Type B pancreatic cell (in vitro differentiated cells): ENCODE measurements at regions not wholly inside any gene's neighbourhood (a gene's known extent, or its start where the extent isn't known, plus 50 kb on each side); places are given as distances from the start of the nearest gene placed in this dataset.

Experiments used
- DNase-seq: peaks from one replicate; pipeline ENCODE4 v3.0.0; 2021; ENCODE audit warnings: mixed read lengths; ENCODE audit not compliant: unreplicated experiment; ENCODE audit errors: extremely low spot score
- H3K27ac Mint-ChIP-seq: 2 replicates; pipeline ENCODE4 v1.8.0; 2021; ENCODE audit warnings: mild to moderate bottlenecking, mixed read lengths
- H3K27me3 Mint-ChIP-seq: 2 replicates; pipeline ENCODE4 v1.8.0; 2021; ENCODE audit warnings: mixed read lengths
- H3K36me3 Mint-ChIP-seq: 2 replicates; pipeline ENCODE4 v1.8.0; 2021; ENCODE audit warnings: mixed read lengths
- H3K4me1 Mint-ChIP-seq: one replicate; pipeline ENCODE4 v1.8.0; 2021; ENCODE audit warnings: mixed read lengths; ENCODE audit not compliant: unreplicated experiment
- H3K4me3 Mint-ChIP-seq: 2 replicates; pipeline ENCODE4 v1.8.0; 2021; ENCODE audit warnings: mild to moderate bottlenecking, mixed read lengths
- H3K9me3 Mint-ChIP-seq: 2 replicates; pipeline ENCODE4 v1.8.0; 2021; ENCODE audit warnings: mixed read lengths
- TF ChIP-seq, protein P1 (sequence below): fragments of 200-600 bp; sonication (generic); conservative IDR thresholded peaks from 2 replicates; pipeline ENCODE4 v1.5.0; 2021; ENCODE audit warnings: antibody characterized with exemption, mild to moderate bottlenecking

DNA sequence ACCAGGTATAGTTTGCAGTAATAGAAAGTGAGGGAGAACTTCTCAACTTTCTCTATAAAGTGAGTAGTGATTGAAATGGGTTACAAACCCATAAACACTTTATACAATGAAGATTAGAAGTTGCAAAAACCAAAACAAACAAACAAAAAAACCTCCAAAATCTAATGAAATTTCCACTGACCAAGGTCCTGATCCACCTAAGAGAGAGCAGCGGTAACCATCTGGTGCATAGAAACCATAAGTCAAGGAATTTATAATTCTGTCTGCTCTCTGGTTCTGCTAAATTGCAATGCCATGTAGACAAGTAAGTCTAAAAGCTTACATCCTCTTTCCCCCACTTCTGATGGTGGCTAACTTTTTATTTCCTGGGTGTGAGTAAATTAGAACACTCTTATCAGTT lies 463.4 kb downstream of the EFNB2 start:
- H3K4me1 Mint-ChIP-seq = peaks cover 4% of the 10 kb centered on the region
- no peaks in the 10 kb centered on the region for H3K27me3 Mint-ChIP-seq
- H3K27ac Mint-ChIP-seq = no peak overlapping the region
- H3K9me3 Mint-ChIP-seq = no peaks in the 10 kb centered on the region
- DNase-seq = no peak
- H3K36me3 Mint-ChIP-seq = no peaks in the 10 kb centered on the region
- TF ChIP-seq, protein P1, sequence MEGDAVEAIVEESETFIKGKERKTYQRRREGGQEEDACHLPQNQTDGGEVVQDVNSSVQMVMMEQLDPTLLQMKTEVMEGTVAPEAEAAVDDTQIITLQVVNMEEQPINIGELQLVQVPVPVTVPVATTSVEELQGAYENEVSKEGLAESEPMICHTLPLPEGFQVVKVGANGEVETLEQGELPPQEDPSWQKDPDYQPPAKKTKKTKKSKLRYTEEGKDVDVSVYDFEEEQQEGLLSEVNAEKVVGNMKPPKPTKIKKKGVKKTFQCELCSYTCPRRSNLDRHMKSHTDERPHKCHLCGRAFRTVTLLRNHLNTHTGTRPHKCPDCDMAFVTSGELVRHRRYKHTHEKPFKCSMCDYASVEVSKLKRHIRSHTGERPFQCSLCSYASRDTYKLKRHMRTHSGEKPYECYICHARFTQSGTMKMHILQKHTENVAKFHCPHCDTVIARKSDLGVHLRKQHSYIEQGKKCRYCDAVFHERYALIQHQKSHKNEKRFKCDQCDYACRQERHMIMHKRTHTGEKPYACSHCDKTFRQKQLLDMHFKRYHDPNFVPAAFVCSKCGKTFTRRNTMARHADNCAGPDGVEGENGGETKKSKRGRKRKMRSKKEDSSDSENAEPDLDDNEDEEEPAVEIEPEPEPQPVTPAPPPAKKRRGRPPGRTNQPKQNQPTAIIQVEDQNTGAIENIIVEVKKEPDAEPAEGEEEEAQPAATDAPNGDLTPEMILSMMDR = no peak
- H3K4me3 Mint-ChIP-seq = no peak overlapping the region

DNA sequence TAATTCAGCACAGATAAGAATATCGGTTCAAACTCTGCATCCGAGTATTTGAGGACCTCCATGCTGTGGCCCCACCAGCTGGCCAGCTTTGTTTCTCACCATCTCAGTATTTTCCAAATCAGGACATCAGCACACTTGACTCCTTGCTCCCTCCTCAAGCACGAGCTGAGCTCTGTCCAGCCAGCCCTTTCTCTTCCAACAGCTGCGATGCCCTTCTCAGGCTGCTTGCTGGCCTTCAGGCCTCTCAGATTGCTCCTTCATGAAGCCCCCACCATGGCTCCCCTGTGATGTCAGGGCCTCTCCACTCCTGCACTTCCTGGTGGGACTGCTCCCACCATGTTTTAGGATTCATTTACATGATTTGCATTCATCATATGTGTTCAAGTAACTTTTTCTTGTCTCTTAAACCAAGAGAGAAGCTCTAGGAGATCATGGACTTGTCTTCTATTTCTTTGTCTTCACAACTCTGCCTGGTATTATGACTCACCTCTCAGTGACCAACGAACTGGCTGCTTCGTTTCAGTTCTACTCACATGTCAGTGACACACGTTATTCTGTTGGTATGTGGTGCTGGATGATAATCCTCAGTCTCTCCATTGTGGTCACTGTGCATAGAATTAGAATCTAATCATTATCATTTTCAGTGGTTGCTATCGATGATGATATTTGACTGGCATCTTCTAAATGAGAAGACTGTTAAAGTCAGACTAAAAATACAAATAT lies 471.7 kb downstream of the EFNB2 start:
- Mint-ChIP-seq H3K4me3 (no peak overlapping the region), H3K36me3 (no peaks in the 10 kb centered on the region), H3K27me3 (no peaks in the 10 kb centered on the region), H3K9me3 (peaks cover 11% of the 10 kb centered on the region), H3K4me1 (no peaks in the 10 kb centered on the region), H3K27ac (no peak overlapping the region)
- TF ChIP-seq, protein P1 = no peak
- no peak for DNase-seq

DNA sequence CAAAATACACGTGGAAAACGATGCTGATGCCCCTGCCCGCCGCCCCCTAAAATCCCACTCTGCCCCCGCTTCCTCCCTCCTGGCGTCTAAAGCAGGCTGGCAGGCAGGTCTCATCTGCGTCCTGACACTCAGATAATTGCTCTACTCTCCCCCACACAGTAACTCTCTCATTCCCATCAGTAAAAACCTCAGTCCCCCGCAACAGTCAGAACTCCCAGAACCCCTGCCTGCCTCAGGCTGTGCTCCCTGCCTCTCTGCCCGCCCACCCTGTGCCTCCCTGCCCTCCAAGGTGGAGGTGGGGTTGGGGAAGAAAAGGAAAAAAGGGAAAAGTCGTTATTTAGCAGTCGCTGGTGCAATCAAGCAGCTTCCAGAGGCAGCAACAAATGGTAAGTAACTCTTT lies 473.7 kb downstream of the EFNB2 start:
- Mint-ChIP-seq H3K4me1 (no peaks in the 10 kb centered on the region), H3K27ac (no peak overlapping the region), H3K36me3 (no peaks in the 10 kb centered on the region), H3K27me3 (no peaks in the 10 kb centered on the region), H3K4me3 (no peak overlapping the region), H3K9me3 (peaks cover 11% of the 10 kb centered on the region)
- TF ChIP-seq, protein P1 = no peak
- DNase-seq = no peak

DNA sequence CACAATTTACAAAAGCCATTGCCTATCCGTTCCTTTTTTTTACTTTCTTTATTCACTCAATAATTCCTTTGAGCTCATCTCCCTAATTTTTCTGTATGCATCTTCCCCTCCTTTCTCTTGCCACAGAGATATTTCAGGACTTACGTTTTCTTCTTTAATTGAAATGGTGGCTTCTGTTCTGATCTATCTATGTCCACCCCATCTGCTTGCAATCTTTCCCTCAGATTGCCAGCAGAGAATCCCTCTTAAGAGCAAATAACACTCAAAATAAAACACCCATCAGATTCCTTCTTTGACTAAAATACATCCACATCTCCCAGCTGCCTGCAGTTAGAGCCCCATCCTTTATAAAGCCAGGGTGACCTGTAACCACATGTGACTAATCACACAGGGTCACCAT lies 478.6 kb downstream of the EFNB2 start:
- peaks cover 3% of the 10 kb centered on the region for H3K9me3 Mint-ChIP-seq
- no peak for DNase-seq
- H3K27me3 Mint-ChIP-seq = peaks cover under 1% of the 10 kb centered on the region
- H3K4me1 Mint-ChIP-seq = peaks cover 7% of the 10 kb centered on the region
- no peak overlapping the region for H3K4me3 Mint-ChIP-seq
- no peaks in the 10 kb centered on the region for H3K36me3 Mint-ChIP-seq
- H3K27ac Mint-ChIP-seq = no peak overlapping the region
- TF ChIP-seq, protein P1 = no peak

DNA sequence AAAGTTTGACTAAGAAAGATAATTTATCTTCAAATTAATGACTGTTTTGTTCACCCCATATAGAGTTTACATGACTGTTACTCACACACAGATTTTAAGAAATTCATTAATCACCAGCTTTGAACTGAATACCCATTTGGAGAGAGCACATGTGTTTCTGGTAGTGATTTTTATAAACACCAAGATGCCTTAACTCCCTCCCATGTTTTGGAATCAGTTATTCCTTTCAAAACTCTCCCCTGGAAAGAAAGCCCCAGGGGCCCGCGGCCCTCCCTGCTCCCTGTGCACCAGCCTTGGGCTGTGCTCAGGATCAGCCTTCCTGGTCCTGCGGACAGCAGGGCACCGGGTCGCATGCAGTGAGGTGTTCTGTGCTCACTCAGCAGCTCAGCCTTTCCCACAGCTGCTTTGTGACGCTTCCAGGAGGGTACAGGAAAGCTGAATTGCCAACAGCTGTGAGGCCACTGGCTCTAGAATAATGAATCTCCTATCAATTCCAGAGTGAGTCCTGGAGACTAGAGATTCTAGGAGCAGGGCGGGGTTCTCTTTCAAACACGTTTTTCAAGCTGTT lies 483.2 kb downstream of the EFNB2 start:
- peaks cover 4% of the 10 kb centered on the region for H3K27me3 Mint-ChIP-seq
- H3K9me3 Mint-ChIP-seq = peaks cover 3% of the 10 kb centered on the region
- no peak for DNase-seq
- H3K36me3 Mint-ChIP-seq = no peaks in the 10 kb centered on the region
- no peak overlapping the region for H3K4me3 Mint-ChIP-seq
- TF ChIP-seq, protein P1 = no peak
- peaks cover 11% of the 10 kb centered on the region for H3K4me1 Mint-ChIP-seq
- H3K27ac Mint-ChIP-seq = no peak overlapping the region
